LNCAP (cell line): ENCODE measurements at regions not wholly inside any gene's neighbourhood (a gene's known extent, or its start where the extent isn't known, plus 50 kb on each side); places are given as distances from the start of the nearest gene placed in this dataset.

Experiments
- CTCF ChIP-seq: fragments of 450-650 bp; IDR thresholded peaks from 2 replicates; pipeline ENCODE4 v1.5.1; 2017; ENCODE audit warnings: mild to moderate bottlenecking

- TF ChIP-seq CTCF: no peak
These were observed 136.7 kb downstream of the ACKR3 start for GRCh38 chr2:236706288-236706687.

GRCh38 chr2:236706803-236707202, 137.2 kb downstream of the ACKR3 start:
- no peak for TF ChIP-seq CTCF

GRCh38 chr2:236711440-236711839, 141.8 kb downstream of the ACKR3 start:
- no peak for TF ChIP-seq CTCF

- TF ChIP-seq CTCF: no peak
These were observed 142.7 kb downstream of the ACKR3 start for GRCh38 chr2:236712304-236712703.

GRCh38 chr2:236712961-236713673, 143.5 kb downstream of the ACKR3 start:
- TF ChIP-seq CTCF: no peak

GRCh38 chr2:236714080-236714479, 144.5 kb downstream of the ACKR3 start:
- no peak for TF ChIP-seq CTCF

GRCh38 chr2:236715077-236715476, 145.5 kb downstream of the ACKR3 start:
- no peak for TF ChIP-seq CTCF

- TF ChIP-seq CTCF: no peak
These were observed 145.9 kb downstream of the ACKR3 start for GRCh38 chr2:236715491-236715961.
